A172 (cell line): ENCODE measurements at regions not wholly inside any gene's neighbourhood (a gene's known extent, or its start where the extent isn't known, plus 50 kb on each side); places are given as distances from the start of the nearest gene placed in this dataset.

Experiments used
- DNase-seq: peaks from one replicate; pipeline ENCODE4 v3.0.0-alpha.2; 2015; ENCODE audit warnings: low spot score

DNA sequence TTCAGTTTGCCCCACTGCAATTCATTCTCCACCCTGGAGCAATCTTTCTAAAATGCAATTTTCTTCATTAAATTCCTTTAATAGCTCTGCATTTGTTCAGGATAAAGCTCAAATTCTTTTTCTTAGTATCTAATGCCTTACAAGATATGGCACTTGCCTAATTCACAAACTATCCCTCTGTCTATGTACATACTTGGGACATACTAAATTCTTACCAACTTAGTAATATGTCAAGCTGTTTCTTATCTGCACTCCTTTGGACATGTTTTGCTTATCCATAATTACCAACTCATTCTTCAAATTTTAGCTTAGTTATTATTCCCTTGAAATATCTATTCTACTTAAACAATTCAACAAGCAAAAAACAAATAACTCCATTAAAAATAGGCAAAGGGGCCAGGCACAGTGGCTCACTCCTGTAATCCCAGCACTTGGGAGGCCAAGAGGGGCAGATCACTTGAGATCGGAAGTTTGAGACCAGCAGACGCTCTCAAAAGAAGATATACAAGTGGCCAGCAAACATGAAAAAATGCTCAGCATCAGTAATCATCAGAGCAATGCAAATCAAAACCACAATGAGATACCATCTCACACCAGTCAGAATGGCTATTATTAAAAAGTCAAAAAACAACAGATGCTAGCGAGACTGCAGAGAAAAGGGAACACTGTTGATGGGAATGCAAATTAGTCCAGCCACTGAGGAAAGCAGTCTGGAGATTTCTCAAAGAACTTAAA is 96.9 kb downstream of the FAM76B start:
- DNase-seq = no peak

DNA sequence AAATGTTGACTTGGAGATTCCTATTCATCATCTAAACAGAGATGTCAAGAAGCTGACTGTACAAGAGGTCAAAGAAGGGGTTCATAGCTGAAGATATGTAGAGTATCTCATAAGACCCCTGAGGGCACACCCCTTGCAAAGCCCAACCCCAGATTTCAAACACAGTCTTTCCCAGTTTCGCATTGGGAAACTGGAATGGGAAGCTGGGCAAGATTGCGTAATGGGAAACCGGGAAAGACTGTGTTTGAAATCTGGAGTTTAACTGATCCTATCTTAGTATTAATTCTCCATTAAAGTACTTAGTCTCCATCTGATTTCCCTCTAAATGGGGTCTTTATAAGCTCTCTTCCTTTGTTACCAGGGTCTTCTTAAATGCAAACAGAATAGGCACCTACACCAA is 99.5 kb downstream of the FAM76B start:
- DNase-seq = no peak

- DNase-seq = no peak
Measured at GRCh38 chr11:95688501-95689222, 100.9 kb downstream of the FAM76B start.

GRCh38 chr11:95688015-95688414 is 101.6 kb downstream of the FAM76B start:
- DNase-seq = no peak

DNA sequence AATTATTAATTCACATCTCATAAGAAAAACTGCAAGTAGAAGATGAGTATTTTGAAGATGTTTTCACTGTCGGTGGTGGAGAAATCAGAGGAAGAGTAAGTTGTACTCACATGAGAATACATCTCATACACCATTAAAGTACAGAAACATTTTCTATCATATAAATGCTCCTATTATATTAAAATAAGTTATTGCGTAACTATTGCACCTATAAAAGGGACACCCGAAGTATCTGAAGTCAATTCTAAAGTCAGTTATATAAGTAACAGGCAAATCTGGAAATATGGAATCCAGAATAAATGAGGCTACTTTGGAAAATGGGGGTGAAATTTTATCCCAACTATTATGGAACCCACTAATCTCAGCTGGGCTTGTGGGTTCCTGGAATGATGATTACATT is 103.3 kb downstream of the FAM76B start:
- DNase-seq = no peak

DNA sequence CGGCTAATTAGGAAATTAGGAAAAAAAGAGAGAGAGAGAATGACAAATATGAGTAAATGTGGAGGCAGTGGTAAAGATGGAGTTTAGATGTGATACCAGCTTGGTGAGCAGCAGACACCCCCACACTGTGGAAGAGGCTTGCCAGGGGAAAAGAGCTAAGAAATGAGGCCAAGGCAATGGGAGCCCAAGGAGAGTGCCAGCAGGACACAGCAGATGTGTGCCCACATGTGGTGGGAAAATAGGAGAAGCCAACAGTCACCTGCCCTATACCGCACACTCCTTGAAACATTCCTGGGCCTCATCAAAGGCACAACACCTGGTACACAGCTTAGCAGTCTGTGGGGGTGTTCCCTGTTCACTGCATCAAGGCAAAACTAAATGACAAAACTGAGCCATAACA is 104.9 kb downstream of the FAM76B start:
- DNase-seq = no peak

- DNase-seq = no peak
Measured at GRCh38 chr11:95684170-95684569, 105.4 kb downstream of the FAM76B start.

GRCh38 chr11:95682552-95682951 is 107.0 kb downstream of the FAM76B start:
- no peak for DNase-seq

DNA sequence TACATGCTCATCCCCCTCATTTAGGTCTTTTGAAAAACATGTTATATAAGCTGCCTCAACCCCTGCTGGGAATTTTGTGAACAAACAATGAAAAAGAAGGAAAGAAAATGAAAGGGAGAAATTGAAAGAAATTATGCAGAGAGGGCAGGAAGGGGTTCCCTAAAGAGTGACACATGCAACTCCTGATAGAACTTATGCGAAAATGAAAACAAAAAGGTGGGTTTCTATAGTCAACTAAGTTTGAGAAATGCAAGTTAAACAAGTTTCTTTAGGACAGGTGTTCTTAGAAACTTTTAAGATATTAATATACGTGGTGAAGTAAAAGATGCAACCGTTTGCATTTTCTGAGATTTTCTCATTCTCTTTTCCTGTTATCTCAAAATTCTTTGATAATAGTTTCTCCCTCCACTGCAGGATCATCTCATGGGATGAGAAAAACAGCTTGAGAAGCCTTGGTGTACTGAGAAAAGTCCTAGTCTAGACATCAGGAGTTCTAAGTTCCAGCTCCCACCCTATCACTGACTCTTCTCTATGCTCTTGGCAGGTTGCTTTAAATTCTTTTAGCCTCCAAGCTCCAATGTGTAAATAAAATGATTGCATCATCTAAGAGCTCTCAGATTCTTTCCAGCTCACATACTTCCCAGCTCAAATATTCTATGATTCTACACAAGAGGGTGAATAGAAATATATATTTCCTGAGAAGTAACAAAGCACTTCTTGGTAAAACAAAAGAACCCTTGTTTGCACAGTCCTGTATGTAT is 109.2 kb downstream of the FAM76B start:
- DNase-seq = no peak

DNA sequence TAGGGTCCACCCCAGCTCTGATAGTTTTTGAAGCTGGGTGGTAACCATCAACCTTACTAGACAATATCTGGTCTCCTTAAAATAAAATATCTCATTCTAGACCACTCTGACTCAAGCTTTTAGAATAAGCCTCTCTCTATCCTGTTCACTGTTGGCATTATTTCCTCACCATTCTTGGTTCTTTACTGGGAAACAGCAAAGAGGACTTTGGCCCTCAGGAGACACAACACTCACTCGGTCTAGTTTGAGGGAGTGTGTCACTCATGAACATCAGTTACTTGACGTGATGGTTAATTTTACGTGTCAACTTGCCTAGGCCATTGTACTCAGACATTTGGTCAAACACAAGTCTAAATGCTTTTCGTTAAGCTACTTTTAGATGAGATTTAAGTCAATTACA is 110.6 kb downstream of the FAM76B start:
- no peak for DNase-seq

GRCh38 chr11:95676308-95676707 is 113.3 kb downstream of the FAM76B start:
- DNase-seq = no peak

DNA sequence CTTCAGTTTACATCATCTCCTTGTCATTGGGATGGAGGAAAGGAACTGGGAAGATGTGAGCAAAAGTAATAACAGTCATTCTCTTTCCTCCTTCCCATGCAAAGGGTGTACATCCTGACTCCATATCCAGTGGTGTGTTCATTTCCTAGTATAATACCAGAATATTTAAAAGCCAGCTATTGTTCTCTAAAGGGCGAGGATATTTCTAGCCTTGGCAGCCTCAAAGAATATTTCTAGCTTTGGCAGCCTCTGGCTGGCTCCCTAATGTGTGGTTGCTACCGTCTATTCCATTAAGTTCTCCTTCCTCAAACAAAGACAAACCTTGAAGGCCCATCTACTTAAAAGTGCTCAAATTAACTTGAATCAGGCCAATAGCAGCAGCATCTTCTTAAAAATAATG is 114.0 kb downstream of the FAM76B start:
- no peak for DNase-seq

DNA sequence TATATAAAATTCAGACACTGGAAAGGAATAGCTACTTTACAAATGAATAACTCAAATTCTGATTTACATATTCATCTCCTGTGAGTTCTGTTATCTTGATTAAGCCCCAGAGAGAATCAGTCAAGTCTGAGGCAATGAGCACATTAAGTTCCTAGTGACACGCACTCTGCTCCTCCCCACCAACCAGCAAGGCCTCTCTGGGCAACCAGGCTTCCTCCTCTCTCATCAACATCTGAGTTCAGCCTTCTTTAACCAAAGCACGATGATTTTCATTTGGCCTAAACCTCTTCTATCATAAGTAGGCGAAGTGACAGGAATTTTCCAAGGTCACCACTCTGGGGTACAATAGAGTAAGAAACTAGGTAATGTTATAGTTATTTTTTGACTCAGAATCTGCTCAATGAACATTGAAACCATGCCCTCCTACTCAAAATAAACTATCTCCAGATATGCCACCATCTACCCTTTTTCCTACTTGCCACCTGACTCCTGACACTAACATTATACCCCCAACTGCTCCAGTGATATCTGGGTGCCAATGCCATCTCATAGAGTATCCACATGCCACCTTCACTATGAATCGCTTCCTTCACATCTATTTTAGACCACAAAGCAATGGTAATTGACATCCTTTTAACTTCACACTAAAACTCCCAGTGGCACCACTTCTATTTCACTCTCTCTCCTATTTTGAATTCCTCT is 114.8 kb downstream of the FAM76B start:
- no peak for DNase-seq

- DNase-seq = no peak
Measured at GRCh38 chr11:95671768-95672167, 117.8 kb downstream of the FAM76B start.

DNA sequence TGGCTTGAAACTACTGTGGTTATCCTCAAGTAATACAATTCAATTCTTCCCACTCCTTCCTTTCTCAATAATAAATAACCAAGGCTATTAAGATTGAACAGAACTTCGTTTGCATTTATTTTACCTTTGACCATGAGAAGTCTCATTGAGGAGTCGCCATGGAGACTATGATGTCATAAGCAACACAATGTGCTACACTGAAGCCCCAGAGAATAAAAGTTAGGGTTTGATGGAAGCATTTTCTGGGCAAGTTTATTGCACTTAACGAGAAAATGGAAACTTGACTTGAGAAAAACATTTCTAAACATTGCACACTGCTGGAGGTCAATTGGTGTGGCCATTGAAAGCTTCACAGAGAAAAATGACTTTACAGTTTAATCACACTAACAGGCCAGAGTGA is 121.5 kb downstream of the FAM76B start:
- no peak for DNase-seq

DNA sequence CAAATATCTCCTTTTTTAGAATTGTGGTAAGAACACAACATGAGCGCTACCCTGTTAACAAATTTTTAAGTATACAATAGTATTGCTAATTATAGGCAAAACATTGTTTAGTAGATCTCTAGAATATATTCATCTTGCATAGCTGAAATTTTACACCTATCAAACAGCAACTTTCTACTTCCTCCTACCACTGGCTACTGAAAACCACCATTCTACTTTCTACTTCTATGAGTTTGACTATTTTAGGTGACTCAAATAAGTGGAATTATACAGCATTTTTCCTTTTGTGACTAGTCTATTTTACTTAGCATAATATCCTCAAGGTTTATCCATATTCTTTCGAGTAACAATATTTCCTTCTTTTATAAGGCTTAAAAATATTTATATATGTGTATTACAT is 128.4 kb downstream of the FAM76B start:
- no peak for DNase-seq

- no peak for DNase-seq
Measured at GRCh38 chr11:95660038-95660437, 129.5 kb downstream of the FAM76B start.

DNA sequence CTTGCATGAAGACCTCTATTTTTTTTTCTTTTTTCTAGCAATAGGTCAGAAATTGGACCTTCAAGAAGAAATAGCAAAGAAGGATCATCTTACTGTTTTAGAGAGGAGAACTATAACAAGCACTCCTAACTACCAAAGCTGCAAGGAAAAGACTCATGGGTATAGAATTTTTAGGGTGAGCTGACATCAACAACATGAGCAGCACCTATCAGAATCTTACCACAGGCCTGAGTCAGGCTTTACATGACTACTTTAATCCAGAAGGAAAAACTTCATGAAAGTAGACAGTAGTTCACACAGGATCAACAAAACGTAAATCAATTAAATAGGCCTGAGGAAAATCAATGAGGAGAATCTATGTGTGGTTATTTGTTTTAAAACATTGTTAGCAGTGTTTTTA is 130.5 kb downstream of the FAM76B start:
- no peak for DNase-seq

DNA sequence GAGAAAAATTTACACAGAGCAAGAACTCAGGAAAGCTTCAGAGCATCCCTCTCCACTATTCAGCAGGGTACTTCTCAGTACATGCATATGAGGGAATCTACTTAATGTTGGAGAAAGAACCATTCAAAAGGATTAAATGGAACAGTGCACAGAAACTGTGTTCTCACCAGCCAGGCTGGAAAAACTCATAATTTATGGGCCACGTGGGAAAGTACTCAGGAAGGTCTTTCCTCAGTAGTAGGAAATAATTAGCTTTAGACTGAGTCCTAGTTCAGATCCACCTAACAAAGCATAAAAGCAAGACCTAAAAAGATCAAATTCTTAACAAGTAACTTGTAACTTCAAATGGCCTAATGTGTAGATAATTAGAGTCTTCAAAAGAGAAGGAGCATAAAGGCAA is 134.0 kb downstream of the FAM76B start:
- no peak for DNase-seq

DNA sequence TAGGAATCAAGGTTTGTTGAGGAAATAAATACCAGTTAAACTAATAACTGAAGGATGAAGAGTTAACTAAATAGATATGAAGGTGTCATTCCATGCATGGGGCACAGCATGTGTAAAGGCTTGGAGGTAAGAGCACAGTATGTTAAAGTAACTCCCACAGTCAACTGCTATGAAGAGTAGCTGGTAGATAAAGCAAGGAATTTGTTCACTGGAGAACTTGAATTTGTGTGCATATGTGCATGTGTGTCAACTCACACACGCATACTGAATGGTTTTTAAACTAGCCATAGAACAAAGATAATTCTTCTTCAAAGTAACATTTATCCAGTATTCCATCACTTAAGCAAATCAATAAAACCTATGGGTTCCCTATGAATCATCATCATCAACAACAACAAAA is 135.9 kb downstream of the FAM76B start:
- DNase-seq = no peak

GRCh38 chr11:95653099-95653498 is 136.5 kb downstream of the FAM76B start:
- DNase-seq = no peak

DNA sequence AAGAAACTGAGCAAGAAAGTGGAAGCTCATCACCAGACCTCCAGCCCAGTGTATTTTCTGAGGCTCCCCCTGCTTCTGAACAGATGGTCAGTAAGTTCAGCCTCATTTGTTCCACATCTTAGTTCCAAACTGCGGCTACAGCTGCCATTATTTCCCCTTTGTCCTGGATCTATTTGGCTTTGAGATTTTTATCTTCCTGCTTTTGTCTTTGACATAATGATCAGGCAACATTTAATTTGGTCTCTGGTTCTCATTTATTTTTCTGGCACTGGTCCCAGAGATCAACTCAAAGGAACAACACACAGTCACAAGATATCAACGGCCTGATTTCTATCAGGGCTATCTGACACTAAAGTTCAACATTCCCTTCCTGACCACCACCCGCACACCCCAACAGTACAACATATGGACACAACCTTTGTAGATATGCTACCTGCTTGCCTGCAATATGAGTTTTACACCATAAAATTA is 137.5 kb downstream of the FAM76B start:
- no peak for DNase-seq
